CD4-positive, alpha-beta memory T cell (primary cell): ENCODE measurements at regions not wholly inside any gene's neighbourhood (a gene's known extent, or its start where the extent isn't known, plus 50 kb on each side); places are given as distances from the start of the nearest gene placed in this dataset.

ENCODE experiments used
- CTCF ChIA-PET: fragments of 350-600 bp; sonication (Branson Sonifier 250); formaldehyde crosslinking; loops from one replicate; lab custom pipeline; 2021; ENCODE audit warnings: inconsistent platforms; ENCODE audit not compliant: partially characterized antibody; lab: Charles Lee
- POLR2A ChIA-PET: fragments of 350-600 bp; sonication (Branson Sonifier 250); formaldehyde crosslinking; loops from one replicate; lab custom pipeline; 2021; ENCODE audit not compliant: partially characterized antibody; lab: Charles Lee
- DNase-seq, 5 donors: peaks; one replicate each; pipeline versions ENCODE4 v3.0.0 to v3.0.0-alpha.2; 2020 to 2022; ENCODE audit warnings: mixed read lengths in 1 of 5
- H3K27ac ChIP-seq: one replicate; pipeline ENCODE4 v1.7.0; 2013; ENCODE audit warnings: low read depth, low read length
- H3K27me3 ChIP-seq: 2 replicates; pipeline ENCODE4 v1.7.0; 2013; ENCODE audit warnings: mild to moderate bottlenecking, low read length, moderate library complexity; ENCODE audit not compliant: insufficient read depth
- H3K36me3 ChIP-seq: 2 replicates; pipeline ENCODE4 v1.7.0; 2013; ENCODE audit warnings: mild to moderate bottlenecking, low read length, moderate library complexity; ENCODE audit not compliant: insufficient read depth
- H3K4me1 ChIP-seq: 2 replicates; pipeline ENCODE4 v1.7.0; 2013; ENCODE audit warnings: mild to moderate bottlenecking, low read length, moderate library complexity; ENCODE audit not compliant: insufficient read depth
- H3K4me3 ChIP-seq, 2 donors: one replicate each; pipeline ENCODE4 v1.7.0; 2013; ENCODE audit warnings: low read length in 2 of 2, mild to moderate bottlenecking in 1 of 2
- H3K9me3 ChIP-seq, 2 donors: one replicate each; pipeline ENCODE4 v1.7.0; 2013; ENCODE audit warnings: low read length in 2 of 2, control low read depth in 1 of 2; ENCODE audit not compliant: control insufficient read depth in 1 of 2
- H3K27ac Mint-ChIP-seq, 7 donors: one replicate each; pipeline ENCODE4 v1.8.0; 2020 to 2021; ENCODE audit warnings: mixed read lengths in 7 of 7, mild to moderate bottlenecking in 6 of 7, inconsistent platforms in 3 of 7, moderate library complexity in 3 of 7
- H3K27me3 Mint-ChIP-seq, 2 donors: one replicate each; pipeline ENCODE4 v1.8.0; 2020 to 2021; ENCODE audit warnings: mixed read lengths in 2 of 2
- H3K36me3 Mint-ChIP-seq, 2 donors: one replicate each; pipeline ENCODE4 v1.8.0; 2020 to 2021; ENCODE audit warnings: mixed read lengths in 2 of 2, inconsistent platforms in 1 of 2, mild to moderate bottlenecking in 1 of 2
- H3K4me1 Mint-ChIP-seq, 4 donors: one replicate each; pipeline ENCODE4 v1.8.0; 2020 to 2021; ENCODE audit warnings: mixed read lengths in 4 of 4, mild to moderate bottlenecking in 1 of 4
- H3K4me3 Mint-ChIP-seq, 8 donors: one replicate each; pipeline ENCODE4 v1.8.0; 2020 to 2021; ENCODE audit warnings: mixed read lengths in 8 of 8, mild to moderate bottlenecking in 7 of 8, moderate library complexity in 6 of 8, inconsistent platforms in 3 of 8
- H3K9me3 Mint-ChIP-seq, 8 donors: one replicate each; pipeline ENCODE4 v1.8.0; 2020 to 2021; ENCODE audit warnings: mixed read lengths in 8 of 8, mild to moderate bottlenecking in 5 of 8, inconsistent platforms in 3 of 8, moderate library complexity in 1 of 8
- intact Hi-C: fragments of 100-400 bp; cut with micrococcal nuclease; formaldehyde crosslinking; loops from one replicate; pipeline ENCODE4 v1.15.1; 2023

DNA sequence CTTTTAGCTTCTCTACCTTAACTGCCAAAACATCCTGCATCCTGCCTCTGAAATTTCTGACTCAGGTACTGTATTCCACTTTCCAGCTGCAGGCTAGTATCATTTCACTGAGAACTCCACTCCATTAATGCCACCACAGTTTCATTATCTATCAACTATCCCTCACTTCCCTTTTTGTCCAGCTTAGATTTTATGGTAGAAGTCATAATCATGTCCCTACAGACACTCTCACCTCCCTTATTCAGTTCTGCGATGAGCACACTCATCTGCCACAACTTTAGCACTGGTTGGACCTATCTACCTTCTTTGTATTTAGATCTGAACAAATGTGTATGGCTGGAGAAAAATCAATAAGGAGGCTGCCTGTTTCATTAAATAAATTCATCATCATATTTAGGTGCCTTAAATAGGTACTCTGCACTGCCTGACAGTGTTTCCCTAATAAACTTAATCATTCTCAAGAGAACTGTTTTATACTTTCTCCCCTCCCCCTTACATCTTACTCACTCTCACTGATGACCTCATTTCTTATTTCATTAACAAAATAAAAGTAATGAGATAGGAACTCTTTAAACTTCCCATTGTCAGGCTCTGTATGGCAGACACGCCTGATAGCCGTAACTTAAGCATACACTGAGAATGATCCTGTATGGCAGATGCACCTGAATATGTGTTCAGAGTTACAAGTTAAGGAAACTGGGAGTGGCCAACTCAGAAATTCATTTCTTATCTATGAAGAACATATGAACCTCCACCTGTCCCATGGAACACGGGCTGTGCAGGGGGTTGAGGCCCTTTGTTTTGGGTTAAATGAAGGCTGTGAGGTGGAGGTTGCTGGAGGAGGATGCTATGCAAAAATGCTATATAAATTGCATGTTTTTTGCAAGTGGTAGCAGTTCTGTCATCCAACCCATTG, 95.3 kb upstream of the MAN1A1 start:
- peak overlapping the region in 1 of 7 donors; percentile 0 for H3K27ac Mint-ChIP-seq
- no peaks in the 10 kb centered on the region for H3K9me3 ChIP-seq
- no peaks in the 10 kb centered on the region for H3K4me1 ChIP-seq
- no peak overlapping the region for H3K27ac ChIP-seq
- no peaks in the 10 kb centered on the region for H3K36me3 Mint-ChIP-seq
- H3K36me3 ChIP-seq = no peaks in the 10 kb centered on the region
- no peaks in the 10 kb centered on the region for H3K27me3 Mint-ChIP-seq
- no peak for DNase-seq
- H3K4me1 Mint-ChIP-seq = peaks cover 0 to 3% (median 0%) of the 10 kb centered on the region in 4 donors
- H3K9me3 Mint-ChIP-seq = peaks cover 0 to 2% (median 0%) of the 10 kb centered on the region in 8 donors
- POLR2A ChIA-PET = no interaction called here
- H3K4me3 ChIP-seq = no peak overlapping the region
- intact Hi-C loops = no loop called here
- no peaks in the 10 kb centered on the region for H3K27me3 ChIP-seq
- CTCF ChIA-PET = no interaction called here
- H3K4me3 Mint-ChIP-seq = no peak overlapping the region

DNA sequence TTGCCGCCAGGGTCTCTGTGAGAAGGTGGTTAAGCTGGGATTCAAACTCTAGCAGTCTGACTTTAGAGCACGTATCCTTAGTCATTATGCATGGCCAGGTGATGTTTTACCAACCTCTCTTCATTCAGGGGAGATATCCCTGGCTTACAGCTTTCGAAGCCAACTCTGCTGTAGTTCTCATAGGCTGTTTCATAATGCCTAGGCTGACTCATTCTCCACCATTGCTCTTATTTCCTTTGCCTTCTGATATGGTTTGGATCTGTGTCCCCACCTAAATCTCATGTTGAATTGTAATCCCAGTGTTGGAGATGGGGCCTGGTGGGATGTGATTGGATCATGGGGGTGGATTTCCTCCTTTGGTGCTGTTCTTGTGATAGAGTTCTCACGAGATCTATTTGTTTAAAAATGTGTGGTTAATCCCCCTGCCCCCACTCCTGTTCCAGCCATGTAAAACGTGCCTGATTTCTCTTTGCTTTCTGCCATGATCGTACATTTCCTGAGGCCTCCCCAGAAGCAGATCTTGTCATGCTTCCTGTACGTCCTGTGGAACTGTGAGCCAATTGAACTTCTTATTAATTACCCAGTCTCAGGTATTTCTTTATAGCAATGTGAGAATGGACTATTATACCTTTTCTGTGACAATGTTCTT, 94.6 kb upstream of the MAN1A1 start:
- Mint-ChIP-seq H3K27ac (no peak overlapping the region), H3K4me1 (peaks cover 0 to 3% (median 0%) of the 10 kb centered on the region in 4 donors)

DNA sequence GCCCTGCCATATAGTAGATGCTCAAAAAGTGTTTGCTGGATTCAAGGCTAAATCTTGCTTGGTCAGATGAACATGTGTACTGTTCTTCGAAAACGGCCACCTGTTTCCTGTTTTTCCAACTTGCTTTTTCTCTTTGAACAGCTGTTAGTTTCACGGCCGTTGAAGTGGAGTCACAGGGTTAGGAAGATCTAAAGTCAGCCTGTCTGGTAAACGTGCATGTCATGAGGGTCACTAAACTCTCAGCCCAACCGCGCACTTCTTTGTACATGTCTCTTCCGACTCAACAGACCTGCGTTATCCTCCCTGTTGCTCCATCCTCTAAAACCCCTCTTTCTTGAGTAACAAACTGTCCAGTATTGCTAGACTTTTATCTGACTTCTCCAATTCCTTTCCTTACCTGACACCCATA, 93.2 kb upstream of the MAN1A1 start:
- no peaks in the 10 kb centered on the region for H3K36me3 Mint-ChIP-seq
- intact Hi-C loops = no loop called here
- DNase-seq = no peak
- Histone ChIP-seq H3K27me3 (no peaks in the 10 kb centered on the region), H3K4me1 (no peaks in the 10 kb centered on the region), H3K4me3 (no peak overlapping the region), H3K9me3 (no peaks in the 10 kb centered on the region), H3K27ac (no peak overlapping the region), H3K36me3 (no peaks in the 10 kb centered on the region)
- CTCF ChIA-PET = no interaction called here
- POLR2A ChIA-PET = no interaction called here
- peaks cover 0 to 3% (median 0%) of the 10 kb centered on the region in 4 donors for H3K4me1 Mint-ChIP-seq
- no peaks in the 10 kb centered on the region for H3K27me3 Mint-ChIP-seq
- peaks cover 0 to 2% (median 0%) of the 10 kb centered on the region in 8 donors for H3K9me3 Mint-ChIP-seq
- no peak overlapping the region for H3K4me3 Mint-ChIP-seq
- H3K27ac Mint-ChIP-seq = no peak overlapping the region

More for the DNA sequence above, 94.6 kb upstream of the MAN1A1 start:
- no peak for DNase-seq
- no peaks in the 10 kb centered on the region for H3K36me3 ChIP-seq
- no peaks in the 10 kb centered on the region for H3K27me3 Mint-ChIP-seq
- no peak overlapping the region for H3K4me3 Mint-ChIP-seq
- no peak overlapping the region for H3K27ac ChIP-seq
- H3K4me1 ChIP-seq = no peaks in the 10 kb centered on the region
- no peaks in the 10 kb centered on the region for H3K9me3 ChIP-seq
- H3K36me3 Mint-ChIP-seq = no peaks in the 10 kb centered on the region
- CTCF ChIA-PET = no interaction called here
- no peaks in the 10 kb centered on the region for H3K27me3 ChIP-seq
- H3K9me3 Mint-ChIP-seq = peaks cover 0 to 2% (median 0%) of the 10 kb centered on the region in 8 donors
- no peak overlapping the region for H3K4me3 ChIP-seq
- POLR2A ChIA-PET = no interaction called here
- intact Hi-C loops = no loop called here

DNA sequence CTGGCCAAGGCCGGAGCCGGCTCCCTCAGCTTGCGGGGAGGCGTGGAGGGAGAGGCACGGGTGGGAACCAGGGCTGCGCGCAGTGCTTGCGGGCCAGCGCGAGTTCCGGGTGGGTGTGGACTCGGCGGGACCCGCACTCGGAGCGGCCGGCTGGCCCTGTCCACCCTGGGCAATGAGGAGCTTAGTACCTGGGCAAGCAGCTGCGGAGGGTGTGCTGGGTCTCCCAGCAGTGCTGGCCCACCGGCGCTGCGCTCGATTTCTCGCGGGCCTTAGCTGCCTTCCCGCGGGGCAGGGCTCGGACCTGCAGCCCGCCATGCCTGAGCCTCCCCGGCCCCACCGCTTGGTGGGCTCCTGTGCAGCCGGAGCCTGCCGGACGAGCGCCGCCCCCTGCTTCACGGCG, 91.4 kb upstream of the MAN1A1 start:
- Mint-ChIP-seq H3K4me3 (no peak overlapping the region), H3K36me3 (no peaks in the 10 kb centered on the region), H3K9me3 (peaks cover 0 to 2% (median 0%) of the 10 kb centered on the region in 8 donors), H3K4me1 (peaks cover 0 to 2% (median 0%) of the 10 kb centered on the region in 4 donors), H3K27ac (no peak overlapping the region), H3K27me3 (peaks cover 0 to 2% of the 10 kb centered on the region in 2 donors)
- ChIA-PET CTCF (no interaction called here), POLR2A (no interaction called here)
- Histone ChIP-seq H3K36me3 (no peaks in the 10 kb centered on the region), H3K4me1 (no peaks in the 10 kb centered on the region), H3K9me3 (no peaks in the 10 kb centered on the region), H3K27ac (no peak overlapping the region), H3K4me3 (no peak overlapping the region), H3K27me3 (no peaks in the 10 kb centered on the region)
- no peak for DNase-seq
- intact Hi-C loops = no loop called here

DNA sequence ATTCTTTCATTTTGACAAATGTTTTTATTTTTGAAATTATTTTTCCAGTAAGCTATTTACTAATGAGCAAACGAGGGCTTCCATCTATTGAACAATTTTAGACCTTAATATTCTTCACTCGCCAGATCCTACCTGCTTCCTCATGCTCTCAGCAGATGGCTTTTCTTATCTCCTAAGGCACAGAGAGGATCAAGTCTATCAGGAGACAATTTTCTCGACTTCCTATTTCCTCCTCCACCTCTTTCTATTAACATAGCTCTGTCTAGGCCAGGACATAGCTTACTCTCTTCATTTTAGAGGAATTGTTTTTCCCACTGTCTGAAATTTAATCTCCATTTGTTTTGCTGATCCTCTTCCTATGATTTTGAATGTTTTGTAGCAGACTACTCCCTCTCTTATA, 87.0 kb upstream of the MAN1A1 start:
- Mint-ChIP-seq H3K27ac (no peak overlapping the region), H3K9me3 (no peaks in the 10 kb centered on the region), H3K27me3 (peaks cover 0 to 2% of the 10 kb centered on the region in 2 donors), H3K4me1 (peaks cover 0 to 3% (median 0%) of the 10 kb centered on the region in 4 donors), H3K36me3 (no peaks in the 10 kb centered on the region), H3K4me3 (peak overlapping the region in 1 of 8 donors; percentile 1)
- Histone ChIP-seq H3K36me3 (no peaks in the 10 kb centered on the region), H3K27me3 (no peaks in the 10 kb centered on the region), H3K27ac (no peak overlapping the region), H3K4me1 (no peaks in the 10 kb centered on the region), H3K9me3 (no peaks in the 10 kb centered on the region), H3K4me3 (no peak overlapping the region)
- DNase-seq = no peak
- intact Hi-C loops = no loop called here
- ChIA-PET CTCF (no interaction called here), POLR2A (no interaction called here)

DNA sequence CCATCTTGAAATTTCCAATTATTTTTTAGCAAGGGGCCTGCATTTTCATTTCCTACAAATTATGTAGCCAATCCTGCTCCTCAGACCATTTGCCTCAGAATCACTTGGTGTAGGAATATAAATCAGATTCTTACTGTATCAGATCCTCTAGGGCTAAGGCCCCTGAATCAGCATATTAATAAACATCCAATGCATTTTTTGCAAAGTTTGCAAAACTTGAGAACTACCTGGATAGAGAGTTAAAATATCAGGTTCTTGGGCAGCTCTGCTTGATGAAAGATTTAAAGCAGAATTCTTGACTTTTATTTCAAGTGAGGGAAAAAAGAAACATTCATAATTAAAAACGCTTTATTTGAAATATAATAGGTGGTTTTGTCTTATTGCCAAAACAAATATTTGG, 82.2 kb upstream of the MAN1A1 start:
- Histone ChIP-seq H3K4me3 (no peak overlapping the region), H3K27ac (no peak overlapping the region), H3K27me3 (no peaks in the 10 kb centered on the region), H3K9me3 (no peaks in the 10 kb centered on the region), H3K36me3 (no peaks in the 10 kb centered on the region), H3K4me1 (no peaks in the 10 kb centered on the region)
- H3K4me3 Mint-ChIP-seq = no peak overlapping the region
- H3K9me3 Mint-ChIP-seq = no peaks in the 10 kb centered on the region
- H3K36me3 Mint-ChIP-seq = no peaks in the 10 kb centered on the region
- POLR2A ChIA-PET = no interaction called here
- peaks cover 0 to 3% (median 0%) of the 10 kb centered on the region in 4 donors for H3K4me1 Mint-ChIP-seq
- H3K27me3 Mint-ChIP-seq = peaks cover 0 to under 1% of the 10 kb centered on the region in 2 donors
- intact Hi-C loops = no loop called here
- CTCF ChIA-PET = no interaction called here
- no peak for DNase-seq
- no peak overlapping the region for H3K27ac Mint-ChIP-seq

DNA sequence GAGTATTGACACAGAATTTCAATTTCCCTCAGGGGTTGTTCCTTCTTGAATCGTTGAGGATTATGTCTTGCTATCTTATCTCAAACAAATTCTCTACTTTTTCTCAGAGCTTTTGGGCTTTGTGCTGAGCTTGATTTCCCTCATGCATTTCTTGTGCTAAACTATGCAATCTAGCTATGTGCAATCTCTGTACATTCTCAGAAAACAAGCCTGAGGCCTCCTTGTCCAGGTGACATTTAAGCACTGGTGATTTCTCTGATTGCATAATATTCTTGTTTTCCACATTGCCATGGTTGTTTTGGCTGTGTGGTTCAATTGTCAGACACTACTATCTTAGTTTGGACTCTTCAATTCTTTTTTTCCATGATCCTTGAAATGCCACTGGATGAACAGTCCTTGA, 81.2 kb upstream of the MAN1A1 start:
- Histone ChIP-seq H3K27ac (no peak overlapping the region), H3K9me3 (no peaks in the 10 kb centered on the region), H3K27me3 (no peaks in the 10 kb centered on the region), H3K4me1 (no peaks in the 10 kb centered on the region), H3K4me3 (no peak overlapping the region), H3K36me3 (no peaks in the 10 kb centered on the region)
- Mint-ChIP-seq H3K36me3 (no peaks in the 10 kb centered on the region), H3K9me3 (no peaks in the 10 kb centered on the region), H3K4me1 (peaks cover 0 to 3% (median 0%) of the 10 kb centered on the region in 4 donors), H3K27me3 (no peaks in the 10 kb centered on the region), H3K27ac (no peak overlapping the region), H3K4me3 (no peak overlapping the region)
- DNase-seq = no peak
- ChIA-PET POLR2A (no interaction called here), CTCF (no interaction called here)
- intact Hi-C loops = no loop called here
